ENCODE measurements at regions not wholly inside any gene's neighbourhood (a gene's known extent, or its start where the extent isn't known, plus 50 kb on each side); places are given as distances from the start of the nearest gene placed in this dataset.

DNA sequence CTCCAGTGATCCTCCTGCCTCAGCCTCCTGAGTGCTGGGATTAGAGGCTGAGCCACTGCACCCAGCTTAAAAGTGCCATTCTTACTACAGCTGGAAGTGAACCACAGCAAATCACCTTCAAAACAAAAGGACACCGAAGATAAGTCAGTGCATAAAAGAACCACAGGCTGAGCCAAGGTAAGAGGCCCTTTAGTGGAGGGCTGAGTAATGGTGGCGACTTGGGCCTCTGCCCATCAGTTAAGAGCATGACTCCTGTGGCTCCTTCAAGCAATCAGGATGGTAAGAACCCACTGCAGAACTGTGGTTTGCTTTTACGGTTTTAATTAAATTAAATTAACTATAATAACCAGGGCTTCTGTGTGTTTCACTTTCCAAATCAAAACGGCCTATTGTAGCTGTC, 75.1 kb downstream of the CTAGE1 start:
- no peak overlapping the region for H3K9ac ChIP-seq (ENCODE audit: low read length)
- no peaks in the 10 kb centered on the region for H3F3A ChIP-seq (ENCODE audit: insufficient read depth, low read length, poor library complexity, severe bottlenecking)
- no peaks in the 10 kb centered on the region for H3K36me3 ChIP-seq (ENCODE audit: insufficient read depth, low read length)
- peaks cover 24% of the 10 kb centered on the region for H3K27me3 ChIP-seq (ENCODE audit: insufficient read depth, low read depth, low read length)
- TF ChIP-seq POLR2AphosphoS5 (IDR thresholded peaks at IDR 0.05) (no peak), EP300 (conservative IDR thresholded peaks at IDR 0.05; ENCODE audit: poor library complexity, severe bottlenecking) (no peak), REST (IDR thresholded peaks at IDR 0.05; ENCODE audit: borderline replicate concordance) (no peak), TAF1 (IDR thresholded peaks at IDR 0.05; ENCODE audit: low read depth) (no peak), EZH2 (IDR thresholded peaks at IDR 0.05; ENCODE audit: borderline replicate concordance, insufficient read depth, low read length, poor library complexity, severe bottlenecking) (no peak), RAD21 (conservative IDR thresholded peaks at IDR 0.05) (no peak), SMC3 (conservative IDR thresholded peaks at IDR 0.05; ENCODE audit: poor library complexity) (no peak), MXI1 (conservative IDR thresholded peaks at IDR 0.05; ENCODE audit: poor library complexity, severe bottlenecking) (no peak)
- TF ChIP-seq, protein P1, sequence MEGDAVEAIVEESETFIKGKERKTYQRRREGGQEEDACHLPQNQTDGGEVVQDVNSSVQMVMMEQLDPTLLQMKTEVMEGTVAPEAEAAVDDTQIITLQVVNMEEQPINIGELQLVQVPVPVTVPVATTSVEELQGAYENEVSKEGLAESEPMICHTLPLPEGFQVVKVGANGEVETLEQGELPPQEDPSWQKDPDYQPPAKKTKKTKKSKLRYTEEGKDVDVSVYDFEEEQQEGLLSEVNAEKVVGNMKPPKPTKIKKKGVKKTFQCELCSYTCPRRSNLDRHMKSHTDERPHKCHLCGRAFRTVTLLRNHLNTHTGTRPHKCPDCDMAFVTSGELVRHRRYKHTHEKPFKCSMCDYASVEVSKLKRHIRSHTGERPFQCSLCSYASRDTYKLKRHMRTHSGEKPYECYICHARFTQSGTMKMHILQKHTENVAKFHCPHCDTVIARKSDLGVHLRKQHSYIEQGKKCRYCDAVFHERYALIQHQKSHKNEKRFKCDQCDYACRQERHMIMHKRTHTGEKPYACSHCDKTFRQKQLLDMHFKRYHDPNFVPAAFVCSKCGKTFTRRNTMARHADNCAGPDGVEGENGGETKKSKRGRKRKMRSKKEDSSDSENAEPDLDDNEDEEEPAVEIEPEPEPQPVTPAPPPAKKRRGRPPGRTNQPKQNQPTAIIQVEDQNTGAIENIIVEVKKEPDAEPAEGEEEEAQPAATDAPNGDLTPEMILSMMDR (IDR thresholded peaks at IDR 0.05; ENCODE audit: poor library complexity, severe bottlenecking): no peak
- H3K27ac ChIP-seq (ENCODE audit: low read length): no peak overlapping the region
- H3K4me2 ChIP-seq (ENCODE audit: low read length): no peak overlapping the region
- no peaks in the 10 kb centered on the region for H3K9me3 ChIP-seq (ENCODE audit: low read length)
- no peaks in the 10 kb centered on the region for H3K79me2 ChIP-seq (replicated peaks; ENCODE audit: insufficient read depth, low read length)
- no peak overlapping the region for H3K4me3 ChIP-seq (ENCODE audit: low read length)
- H4K20me1 ChIP-seq (ENCODE audit: insufficient read depth): no peaks in the 10 kb centered on the region
- H2AFZ ChIP-seq (ENCODE audit: low read depth, low read length): no peak overlapping the region
- no peaks in the 10 kb centered on the region for H3K9me2 ChIP-seq (ENCODE audit: insufficient read depth, low read length)

- H4K20me1 ChIP-seq (ENCODE audit: insufficient read depth): no peaks in the 10 kb centered on the region
- no peak overlapping the region for H3K4me2 ChIP-seq (ENCODE audit: low read length)
- TF ChIP-seq REST (IDR thresholded peaks at IDR 0.05; ENCODE audit: borderline replicate concordance): no peak
- TF ChIP-seq EP300 (conservative IDR thresholded peaks at IDR 0.05; ENCODE audit: poor library complexity, severe bottlenecking): no peak
- TF ChIP-seq TAF1 (IDR thresholded peaks at IDR 0.05; ENCODE audit: low read depth): no peak
- TF ChIP-seq MXI1 (conservative IDR thresholded peaks at IDR 0.05; ENCODE audit: poor library complexity, severe bottlenecking): no peak
- TF ChIP-seq SMC3 (conservative IDR thresholded peaks at IDR 0.05; ENCODE audit: poor library complexity): no peak
- no peak for TF ChIP-seq RAD21 (conservative IDR thresholded peaks at IDR 0.05)
- no peak for TF ChIP-seq POLR2AphosphoS5 (IDR thresholded peaks at IDR 0.05)
- no peak for TF ChIP-seq EZH2 (IDR thresholded peaks at IDR 0.05; ENCODE audit: borderline replicate concordance, insufficient read depth, low read length, poor library complexity, severe bottlenecking)
- TF ChIP-seq, protein P1 (IDR thresholded peaks at IDR 0.05; ENCODE audit: poor library complexity, severe bottlenecking): no peak
- H3F3A ChIP-seq (ENCODE audit: insufficient read depth, low read length, poor library complexity, severe bottlenecking): no peaks in the 10 kb centered on the region
- H3K36me3 ChIP-seq (ENCODE audit: insufficient read depth, low read length): no peaks in the 10 kb centered on the region
- H3K9ac ChIP-seq (ENCODE audit: low read length): no peak overlapping the region
- no peaks in the 10 kb centered on the region for H3K79me2 ChIP-seq (replicated peaks; ENCODE audit: insufficient read depth, low read length)
- no peaks in the 10 kb centered on the region for H3K9me2 ChIP-seq (ENCODE audit: insufficient read depth, low read length)
- H3K27me3 ChIP-seq (ENCODE audit: insufficient read depth, low read depth, low read length): peaks cover 1% of the 10 kb centered on the region
- no peaks in the 10 kb centered on the region for H3K9me3 ChIP-seq (ENCODE audit: low read length)
- H3K27ac ChIP-seq (ENCODE audit: low read length): no peak overlapping the region
- no peak overlapping the region for H2AFZ ChIP-seq (ENCODE audit: low read depth, low read length)
- H3K4me3 ChIP-seq (ENCODE audit: low read length): no peak overlapping the region
These were observed 77.4 kb downstream of the CTAGE1 start for GRCh38 chr18:22340331-22340730.

Data from neural cell (in vitro differentiated cells).